ENCODE measurements at regions not wholly inside any gene's neighbourhood (a gene's known extent, or its start where the extent isn't known, plus 50 kb on each side); places are given as distances from the start of the nearest gene placed in this dataset.
A peak's percentile ranks its signal among the peaks of the same experiment; 100 is the strongest.

- intact Hi-C loops (cut with DNase I), result loop anchor here in 1 of 2 donors (5.0 kb wide), 1 partner anchor 53 kb away; no protein-coding TSS in a partner anchor
- DNase-seq (ENCODE audit: low spot score), result peak; percentile 92
Measured at GRCh38 chr2:222993920-222994650, 57.9 kb upstream of the KCNE4 start.

- no peak for DNase-seq (ENCODE audit: low spot score)
- intact Hi-C loops (cut with DNase I), result no loop called here
Measured at GRCh38 chr2:222998459-222998858, 53.5 kb upstream of the KCNE4 start.

GRCh38 chr2:223000872-223001796, 50.9 kb upstream of the KCNE4 start:
- intact Hi-C loops (cut with DNase I), result no loop called here
- no peak for DNase-seq (ENCODE audit: low spot score)

GRCh38 chr2:223001797-223002175, 50.2 kb upstream of the KCNE4 start:
- intact Hi-C loops (cut with DNase I), result no loop called here
- DNase-seq (ENCODE audit: low spot score), result no peak

All from posterior vena cava (tissue), 2 donors.